Kidney (tissue), 13 donors: ENCODE measurements at regions not wholly inside any gene's neighbourhood (a gene's known extent, or its start where the extent isn't known, plus 50 kb on each side); places are given as distances from the start of the nearest gene placed in this dataset.

ENCODE experiments used
- DNase-seq, 5 donors: peaks; one replicate each; pipeline ENCODE4 v3.0.0-alpha.2; 2013 to 2020
- FAIRE-seq: peaks from 2 replicates; lab custom pipeline; 2012; peaks lifted over from hg19 to GRCh38; lab: Jason Lieb, UNC
- H3K27ac ChIP-seq, 2 donors: one replicate each; pipeline ENCODE4 v1.7.0; 2013; ENCODE audit warnings: low read depth in 2 of 2, low read length in 2 of 2, inconsistent platforms in 1 of 2
- H3K27me3 ChIP-seq: one replicate; pipeline ENCODE4 v1.7.1; 2013; ENCODE audit warnings: low read length, inconsistent platforms; ENCODE audit not compliant: control insufficient read depth, insufficient read depth
- H3K36me3 ChIP-seq, 3 donors: one replicate each; pipeline versions ENCODE4 v1.7.0 to v1.7.1; 2013; ENCODE audit warnings: low read length in 3 of 3, control low read depth in 1 of 3, inconsistent platforms in 1 of 3; ENCODE audit not compliant: insufficient read depth in 3 of 3, control insufficient read depth in 2 of 3
- H3K4me1 ChIP-seq, 3 donors: one replicate each; pipeline versions ENCODE4 v1.7.0 to v1.7.1; 2013; ENCODE audit warnings: low read length in 3 of 3, inconsistent platforms in 1 of 3, low read depth in 1 of 3; ENCODE audit not compliant: control insufficient read depth in 2 of 3, insufficient read depth in 2 of 3
- H3K4me3 ChIP-seq, 3 donors: one replicate each; pipeline versions ENCODE4 v1.7.0 to v1.8.1; 2013; ENCODE audit warnings: low read length in 3 of 3, control low read depth in 1 of 3, inconsistent platforms in 1 of 3
- H3K9ac ChIP-seq, 3 donors: one replicate each; pipeline versions ENCODE4 v1.7.0 to v1.7.1; 2013; ENCODE audit warnings: low read length in 3 of 3, control low read depth in 1 of 3, inconsistent platforms in 1 of 3
- H3K9me3 ChIP-seq, 3 donors: one replicate each; pipeline versions ENCODE4 v1.7.0 to v1.7.1; 2013; ENCODE audit warnings: low read length in 3 of 3, control low read depth in 1 of 3, inconsistent platforms in 1 of 3; ENCODE audit not compliant: control insufficient read depth in 2 of 3, insufficient read depth in 1 of 3
- CTCF ChIP-seq: IDR thresholded peaks from 3 replicates; pipeline ENCODE4 v1.5.1; 2012; ENCODE audit warnings: mild to moderate bottlenecking, moderate library complexity, borderline replicate concordance; ENCODE audit not compliant: insufficient read depth; ENCODE audit errors: extremely low read depth
- intact Hi-C: fragments of 100-400 bp; cut with DNase I; formaldehyde crosslinking; loops from one replicate; pipeline ENCODE4 v1.11.1; 2022
- donor health status: control.
- donor health status: control.
- donor health status: control.
- donor health status: control.
- donor health status: control.
- donor health status: DM: yes; HTN: yes; CAD: no.
- donor health status: Normal renal cell carcinoma (clear cell type).

- H3K27ac ChIP-seq: no peak overlapping the region
- no peak for TF ChIP-seq CTCF
- FAIRE-seq: no peak
- DNase-seq: no peak
- no peaks in the 10 kb centered on the region for H3K4me1 ChIP-seq
- no peaks in the 10 kb centered on the region for H3K9me3 ChIP-seq
- no peaks in the 10 kb centered on the region for H3K36me3 ChIP-seq
- intact Hi-C loops: no loop called here
- no peak overlapping the region for H3K9ac ChIP-seq
- H3K27me3 ChIP-seq: no peaks in the 10 kb centered on the region
- H3K4me3 ChIP-seq: no peak overlapping the region
Measured at GRCh38 chr2:137829251-137829650, 135.0 kb upstream of the HNMT start.

- DNase-seq: no peak
- H3K36me3 ChIP-seq: no peaks in the 10 kb centered on the region
- H3K27me3 ChIP-seq: no peaks in the 10 kb centered on the region
- no peaks in the 10 kb centered on the region for H3K9me3 ChIP-seq
- H3K4me3 ChIP-seq: no peak overlapping the region
- no peak overlapping the region for H3K27ac ChIP-seq
- no peak for TF ChIP-seq CTCF
- intact Hi-C loops: no loop called here
- H3K9ac ChIP-seq: no peak overlapping the region
- no peak for FAIRE-seq
- H3K4me1 ChIP-seq: no peaks in the 10 kb centered on the region
Measured at GRCh38 chr2:137834760-137835379, 129.4 kb upstream of the HNMT start.

GRCh38 chr2:137836671-137837070, 127.6 kb upstream of the HNMT start:
- Histone ChIP-seq H3K4me3 (no peak overlapping the region), H3K36me3 (no peaks in the 10 kb centered on the region), H3K27ac (no peak overlapping the region), H3K9ac (no peak overlapping the region), H3K9me3 (no peaks in the 10 kb centered on the region), H3K4me1 (no peaks in the 10 kb centered on the region), H3K27me3 (no peaks in the 10 kb centered on the region)
- no peak for TF ChIP-seq CTCF
- no peak for DNase-seq
- intact Hi-C loops: no loop called here
- FAIRE-seq: no peak

- intact Hi-C loops: no loop called here
- H3K4me3 ChIP-seq: no peak overlapping the region
- no peak overlapping the region for H3K27ac ChIP-seq
- H3K36me3 ChIP-seq: no peaks in the 10 kb centered on the region
- DNase-seq: no peak
- no peak for FAIRE-seq
- H3K27me3 ChIP-seq: no peaks in the 10 kb centered on the region
- no peak overlapping the region for H3K9ac ChIP-seq
- H3K9me3 ChIP-seq: no peaks in the 10 kb centered on the region
- TF ChIP-seq CTCF: no peak
- no peaks in the 10 kb centered on the region for H3K4me1 ChIP-seq
Measured at GRCh38 chr2:137837830-137838229, 126.4 kb upstream of the HNMT start.
